AG10803 (cell line): ENCODE measurements at regions not wholly inside any gene's neighbourhood (a gene's known extent, or its start where the extent isn't known, plus 50 kb on each side); places are given as distances from the start of the nearest gene placed in this dataset.
"Not testable (repeated sequence)": the region's sequence is repeated elsewhere in the genome, so short reads cannot be mapped to it uniquely, and the experiment has no call there.

Source experiments
- DNase-seq: peaks from one replicate; pipeline ENCODE4 v3.0.0; 2010; ENCODE audit warnings: low read depth
- H3K4me3 ChIP-seq: 2 replicates; pipeline ENCODE4 v1.5.1; 2011; ENCODE audit warnings: mild to moderate bottlenecking, low read length, control low read depth
- CTCF ChIP-seq: conservative IDR thresholded peaks from 2 replicates; pipeline ENCODE4 v1.5.1; 2011; ENCODE audit warnings: mild to moderate bottlenecking, low read length, control low read depth, inconsistent platforms

DNA sequence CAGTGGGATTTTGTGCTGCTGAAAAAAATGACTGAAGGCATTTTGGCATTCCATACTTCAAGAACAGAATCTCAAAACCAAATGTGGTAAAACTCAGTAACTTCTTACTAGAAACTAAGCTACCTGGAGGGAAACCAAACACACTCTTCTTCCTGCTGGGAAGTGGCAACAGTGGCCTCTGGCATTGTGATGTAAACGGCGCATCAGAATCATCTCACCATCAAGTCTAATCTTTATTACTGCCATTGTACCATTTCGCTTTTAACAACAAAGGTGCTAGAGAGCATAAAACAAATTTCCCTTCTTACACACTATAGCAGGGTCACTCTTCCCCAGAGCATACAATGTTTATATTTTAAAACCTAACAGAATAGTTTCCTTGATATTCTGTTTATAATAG is 101.6 kb upstream of the CEP162 start:
- TF ChIP-seq CTCF = no peak
- no peak overlapping the region for H3K4me3 ChIP-seq
- DNase-seq = no peak

DNA sequence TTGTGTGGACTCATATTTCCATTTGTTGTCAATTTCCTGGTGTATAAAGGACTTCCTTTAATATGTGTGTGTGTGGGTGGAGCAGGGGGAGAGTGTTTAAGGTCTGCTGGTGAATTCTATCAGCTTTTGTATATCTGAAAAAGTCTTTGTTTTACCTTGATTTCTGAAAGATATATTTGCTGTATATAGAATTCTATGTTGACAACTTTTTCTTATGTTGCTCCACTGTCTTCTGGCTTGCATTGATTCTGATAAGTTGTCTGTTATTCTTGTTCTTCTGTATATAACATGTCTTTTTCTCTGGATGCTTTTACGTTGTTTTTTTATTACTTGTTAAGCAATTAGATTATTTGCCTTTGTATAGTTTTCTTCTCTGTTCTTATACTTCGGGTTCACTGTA is 90.0 kb upstream of the CEP162 start:
- no peak overlapping the region for H3K4me3 ChIP-seq
- TF ChIP-seq CTCF = no peak
- DNase-seq = no peak

GRCh38 chr6:84314377-84314898 is 87.0 kb upstream of the CEP162 start:
- TF ChIP-seq CTCF = no peak
- peak; percentile 1 for DNase-seq
- H3K4me3 ChIP-seq = no peak overlapping the region

- peak; percentile 17 for DNase-seq
- no peak for TF ChIP-seq CTCF
- H3K4me3 ChIP-seq = no peak overlapping the region
Observed at GRCh38 chr6:84309336-84309735, 81.9 kb upstream of the CEP162 start.

- H3K4me3 ChIP-seq = no peak overlapping the region
- no peak for DNase-seq
- no peak for TF ChIP-seq CTCF
Observed at GRCh38 chr6:84304881-84305280, 77.4 kb upstream of the CEP162 start.

GRCh38 chr6:84291033-84291432 is 63.6 kb upstream of the CEP162 start:
- not testable (repeated sequence) for DNase-seq

DNA sequence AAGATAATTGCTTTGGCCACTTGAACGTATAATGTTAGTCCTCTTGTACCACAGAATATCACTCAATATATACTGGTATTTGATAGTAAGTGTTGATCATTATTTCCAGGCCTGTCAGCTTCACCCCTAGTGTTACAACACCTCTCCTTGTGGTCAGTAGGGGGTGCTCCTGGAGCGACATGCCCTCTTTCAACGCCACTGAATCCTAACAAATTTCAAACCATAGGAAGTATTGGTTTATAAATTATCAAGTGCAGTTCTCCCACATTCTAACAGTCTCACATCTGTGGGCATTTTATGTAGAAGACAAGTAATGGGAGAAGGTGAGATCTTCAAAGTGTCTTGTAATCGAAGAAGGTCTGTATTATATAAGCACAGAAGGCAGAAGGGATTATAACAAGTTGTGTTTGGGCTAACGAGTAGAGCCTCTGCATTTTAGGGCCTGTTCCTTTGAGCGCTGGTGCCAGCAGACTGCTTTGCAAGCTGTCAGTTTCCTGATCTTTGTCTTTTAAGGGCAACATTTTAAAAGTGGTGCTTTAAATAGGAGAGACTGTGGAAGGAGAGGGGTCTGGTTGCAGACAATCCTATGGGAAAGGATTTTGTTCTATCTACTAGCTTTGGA is 57.1 kb upstream of the CEP162 start:
- 0 out of 2 replicates have a peak, but pooled peaks have one; percentile 25 for TF ChIP-seq CTCF
- no peak for DNase-seq
- no peak overlapping the region for H3K4me3 ChIP-seq

More at GRCh38 chr6:84291033-84291432, 63.6 kb upstream of the CEP162 start:
- H3K4me3 ChIP-seq = not testable (repeated sequence)
